HG03039 (cell line): ENCODE measurements at regions not wholly inside any gene's neighbourhood (a gene's known extent, or its start where the extent isn't known, plus 50 kb on each side); places are given as distances from the start of the nearest gene placed in this dataset.

ENCODE experiments used
- ATAC-seq: cut with Tn5 transposase; IDR thresholded peaks from one replicate; pipeline ENCODE4 v1.9.1; 2021; ENCODE audit warnings: mild to moderate bottlenecking, moderate library complexity; ENCODE audit not compliant: unreplicated experiment

DNA sequence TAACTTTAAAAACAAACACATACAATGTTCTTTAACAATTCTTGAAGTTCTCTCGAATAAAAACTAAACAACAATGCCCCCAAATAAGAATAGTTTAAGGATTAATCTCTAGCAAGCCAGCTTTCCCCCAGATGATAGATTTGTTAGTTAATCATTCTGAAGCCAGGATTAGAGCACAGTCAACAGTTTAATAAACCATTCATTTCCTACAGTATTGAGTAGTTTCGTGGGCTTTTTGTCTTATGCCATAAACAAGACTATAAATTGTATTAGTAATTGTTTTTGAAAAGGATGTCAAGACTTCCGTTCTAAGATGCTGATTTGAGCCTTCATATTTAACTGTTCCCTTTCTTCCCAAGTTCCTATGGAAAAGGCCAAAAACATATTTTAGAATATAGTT is 136.6 kb downstream of the PIK3R1 start:
- ATAC-seq = no peak

DNA sequence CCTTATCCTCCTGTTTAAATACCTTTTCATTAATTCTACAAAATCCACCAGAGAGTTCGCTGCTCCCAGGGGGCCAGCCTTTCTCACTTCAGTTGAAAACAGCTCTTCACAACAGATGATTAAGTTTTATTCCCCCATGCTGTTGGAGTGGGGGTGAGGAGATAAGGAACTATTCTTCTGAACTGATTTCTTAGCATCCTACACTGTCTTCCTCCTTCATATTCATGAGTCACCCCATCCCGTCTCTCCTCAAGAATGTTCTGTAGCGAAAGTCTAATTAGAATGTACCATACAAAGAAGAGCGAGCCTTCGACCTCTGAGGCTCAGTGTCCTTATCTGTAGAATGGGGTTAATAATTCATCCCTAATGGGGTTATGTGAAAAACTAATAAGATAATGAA is 138.0 kb downstream of the PIK3R1 start:
- ATAC-seq = no peak

DNA sequence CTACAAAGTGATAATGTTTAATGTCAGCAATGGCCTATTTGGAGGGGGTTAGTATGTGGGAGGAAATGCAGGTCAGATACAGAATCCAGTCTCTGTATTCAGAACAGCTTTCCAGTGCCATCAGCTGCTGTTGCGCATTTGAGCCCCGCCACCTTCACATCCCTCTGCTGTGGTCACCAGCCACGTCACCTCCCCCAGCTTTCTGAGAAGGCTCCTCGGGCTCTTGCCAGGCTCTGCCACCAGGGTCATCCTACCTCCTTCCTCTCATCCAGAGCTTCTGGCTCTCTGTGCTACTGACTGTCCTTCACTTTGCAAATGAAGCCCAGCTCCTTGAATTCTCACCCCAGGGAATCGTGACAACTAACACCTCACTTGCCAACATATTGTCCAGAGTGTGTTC is 138.8 kb downstream of the PIK3R1 start:
- ATAC-seq = no peak

DNA sequence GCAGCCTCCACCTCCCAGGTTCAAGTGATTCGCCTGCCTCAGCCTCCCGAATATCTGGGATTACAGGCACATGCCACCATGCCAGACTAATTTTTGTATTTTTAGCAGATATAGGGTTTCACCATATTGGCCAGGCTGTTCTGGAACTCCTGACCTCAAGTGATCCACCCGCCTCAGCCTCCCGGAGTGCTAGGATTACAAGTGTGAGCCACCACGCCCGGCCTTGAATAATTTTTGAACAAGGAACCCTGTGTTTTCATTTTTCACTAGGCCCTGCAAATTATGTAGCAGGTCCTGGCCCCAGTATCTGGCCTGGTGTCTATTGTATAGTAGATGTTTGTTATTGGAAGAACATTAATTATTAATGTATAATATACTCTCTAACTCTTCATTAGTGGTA is 140.7 kb downstream of the PIK3R1 start:
- ATAC-seq = no peak

DNA sequence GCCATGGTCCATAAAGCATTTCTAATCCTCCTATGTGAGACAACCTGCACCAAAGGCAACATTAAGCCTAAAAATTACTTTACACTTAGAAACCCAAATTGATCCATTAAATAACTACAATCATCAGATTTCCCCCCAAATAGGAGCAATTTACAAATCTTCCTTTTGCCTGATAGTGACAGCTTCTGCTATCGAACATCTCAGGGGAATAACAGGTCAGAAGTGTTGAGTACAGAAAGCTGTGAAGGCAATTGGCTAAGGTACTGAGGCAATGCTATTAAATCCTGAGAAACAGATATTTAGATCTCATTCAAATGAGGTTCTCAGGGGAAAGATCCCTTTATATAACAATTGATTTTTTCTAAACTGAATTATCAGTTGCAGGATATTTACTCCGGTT is 141.1 kb downstream of the PIK3R1 start:
- no peak for ATAC-seq

DNA sequence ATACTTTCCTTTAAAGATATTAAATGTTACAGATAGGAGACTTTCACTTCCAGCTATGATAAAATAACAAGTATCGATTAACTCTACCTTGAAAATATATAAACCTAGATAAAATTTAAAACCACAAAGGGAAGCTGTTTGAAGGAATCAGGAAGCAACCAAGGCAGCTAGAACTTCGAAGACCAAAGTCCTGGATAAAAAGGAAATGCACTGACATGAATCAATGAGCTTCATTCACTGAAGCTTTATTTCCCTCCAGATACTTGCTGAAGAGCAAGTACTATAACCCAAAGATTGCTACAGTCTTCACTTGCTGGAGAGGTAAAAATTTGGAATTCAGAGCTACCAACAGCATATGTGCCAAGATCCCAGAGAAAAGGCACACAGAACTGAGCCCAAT is 144.1 kb downstream of the PIK3R1 start:
- no peak for ATAC-seq

DNA sequence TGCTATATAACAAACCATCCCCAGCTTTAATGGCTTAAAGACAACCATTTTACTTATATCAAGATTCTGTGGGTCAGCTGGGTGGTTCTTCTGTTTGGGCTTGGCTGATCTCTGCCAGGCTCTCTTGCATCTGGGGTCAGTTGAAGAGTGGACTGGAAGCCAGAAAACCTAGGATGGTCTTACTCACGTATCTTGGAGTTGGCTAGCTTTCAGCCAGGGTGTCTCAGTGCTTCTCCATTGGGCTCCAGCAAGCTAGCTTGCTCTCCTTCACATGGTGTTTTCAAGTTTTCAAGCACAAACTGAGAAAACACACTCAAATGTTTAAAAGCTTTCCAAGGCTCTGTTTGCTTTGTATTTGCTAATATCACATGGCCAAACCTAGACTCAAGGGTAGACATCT is 146.8 kb downstream of the PIK3R1 start:
- no peak for ATAC-seq

DNA sequence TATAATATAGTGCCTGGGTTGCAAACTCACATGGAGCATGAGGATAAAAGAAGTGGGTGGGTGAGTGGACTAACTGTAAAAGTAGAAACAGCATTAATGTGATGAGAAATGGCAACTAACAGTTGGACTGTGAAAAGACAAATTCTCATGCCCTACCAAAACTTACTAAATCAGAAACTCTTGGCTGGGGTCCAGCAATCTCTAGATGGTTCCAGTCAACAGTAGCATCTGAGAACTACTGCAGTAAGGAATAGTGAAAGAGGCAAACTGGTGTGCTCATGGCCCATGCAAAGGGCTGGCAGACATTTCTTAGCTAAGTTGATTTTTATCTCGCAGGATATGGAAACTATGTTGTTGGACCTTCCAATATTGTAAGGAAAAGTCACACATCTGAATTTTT is 150.3 kb downstream of the PIK3R1 start:
- ATAC-seq = no peak

DNA sequence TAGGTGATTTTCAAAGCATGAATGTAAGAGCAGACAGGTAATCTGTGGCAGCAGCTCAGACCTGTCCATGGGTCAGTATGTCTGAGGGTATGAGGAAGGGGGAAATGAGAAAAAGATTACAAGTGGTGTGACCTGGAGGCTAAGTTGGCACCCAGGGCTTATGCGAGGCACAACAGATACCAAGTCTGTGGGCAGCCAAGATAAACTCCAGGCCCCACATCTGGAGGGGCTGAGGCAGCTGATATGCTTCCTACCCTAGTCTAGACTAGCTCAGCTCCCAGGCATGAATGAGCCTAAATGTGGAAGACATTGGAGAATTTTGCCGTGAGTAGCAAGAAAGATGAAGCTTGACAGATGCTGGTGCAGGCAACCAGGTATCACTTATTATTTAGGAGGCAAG is 151.7 kb downstream of the PIK3R1 start:
- no peak for ATAC-seq

DNA sequence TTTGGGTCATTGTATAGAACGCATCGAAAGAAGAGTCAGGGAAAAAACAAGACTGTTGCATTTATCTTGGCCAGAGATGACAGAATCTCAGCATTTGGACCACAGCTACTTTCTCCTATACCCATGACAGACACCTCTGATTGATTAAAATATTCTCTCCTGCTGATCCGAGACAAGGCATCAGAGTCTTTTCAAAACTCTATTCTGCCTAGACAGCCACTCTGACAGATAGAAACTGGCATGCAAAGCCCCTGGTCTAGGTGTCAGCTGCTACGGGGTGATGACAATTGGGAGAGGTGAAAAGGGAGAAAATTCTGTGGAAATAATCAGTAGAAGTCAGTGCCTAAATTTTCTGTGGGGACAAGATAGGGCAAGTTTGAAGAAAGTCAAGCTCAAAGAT is 152.2 kb downstream of the PIK3R1 start:
- ATAC-seq = no peak

DNA sequence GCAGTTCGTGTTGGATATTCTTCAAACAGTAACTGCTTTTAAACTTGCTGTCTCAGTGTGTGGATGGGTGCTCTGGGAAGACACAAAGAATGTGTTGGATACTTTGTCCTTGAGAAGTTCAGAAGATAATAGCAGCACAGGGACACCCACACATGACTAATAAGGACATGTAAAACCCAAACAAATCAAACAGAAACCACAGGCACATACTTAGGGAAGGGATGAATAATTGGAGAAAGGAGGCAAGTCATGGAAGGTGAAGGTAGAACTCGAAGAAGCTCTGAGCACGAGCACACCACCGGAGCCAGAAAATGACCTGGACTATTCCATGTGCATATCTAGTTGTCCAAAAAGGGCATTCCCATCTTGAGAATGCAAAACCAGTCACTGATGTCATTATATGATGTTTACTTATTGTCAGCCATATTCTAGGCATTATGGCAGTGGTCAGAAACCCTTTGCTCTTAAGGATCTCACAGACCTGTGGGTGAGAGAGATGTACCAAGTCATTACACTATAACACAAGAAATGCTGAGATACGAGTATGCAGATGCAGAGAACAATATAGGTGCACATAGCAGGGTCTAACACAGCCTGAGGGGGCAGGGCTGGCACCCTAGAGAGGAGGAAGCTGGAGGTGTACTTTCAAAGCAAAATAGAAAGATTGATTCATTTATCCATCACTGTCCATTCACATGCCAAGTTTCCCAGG is 152.9 kb downstream of the PIK3R1 start:
- ATAC-seq = no peak

DNA sequence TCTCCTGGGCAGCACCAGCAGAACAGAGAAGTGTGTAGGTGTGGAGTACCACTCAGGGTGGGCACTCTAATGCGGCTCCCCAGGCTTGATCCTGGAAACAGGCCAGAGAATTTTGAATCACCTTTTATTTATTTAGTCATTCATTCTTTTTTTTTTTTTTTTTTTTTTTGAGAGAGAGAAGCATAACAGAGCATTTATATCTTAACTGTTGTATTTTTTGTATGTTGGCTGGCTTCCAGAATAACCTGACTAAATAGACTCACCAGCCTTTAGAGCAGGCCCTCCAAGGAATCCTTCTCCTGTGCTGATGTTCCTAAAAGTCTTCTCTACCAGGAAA is 153.4 kb downstream of the PIK3R1 start:
- no peak for ATAC-seq

DNA sequence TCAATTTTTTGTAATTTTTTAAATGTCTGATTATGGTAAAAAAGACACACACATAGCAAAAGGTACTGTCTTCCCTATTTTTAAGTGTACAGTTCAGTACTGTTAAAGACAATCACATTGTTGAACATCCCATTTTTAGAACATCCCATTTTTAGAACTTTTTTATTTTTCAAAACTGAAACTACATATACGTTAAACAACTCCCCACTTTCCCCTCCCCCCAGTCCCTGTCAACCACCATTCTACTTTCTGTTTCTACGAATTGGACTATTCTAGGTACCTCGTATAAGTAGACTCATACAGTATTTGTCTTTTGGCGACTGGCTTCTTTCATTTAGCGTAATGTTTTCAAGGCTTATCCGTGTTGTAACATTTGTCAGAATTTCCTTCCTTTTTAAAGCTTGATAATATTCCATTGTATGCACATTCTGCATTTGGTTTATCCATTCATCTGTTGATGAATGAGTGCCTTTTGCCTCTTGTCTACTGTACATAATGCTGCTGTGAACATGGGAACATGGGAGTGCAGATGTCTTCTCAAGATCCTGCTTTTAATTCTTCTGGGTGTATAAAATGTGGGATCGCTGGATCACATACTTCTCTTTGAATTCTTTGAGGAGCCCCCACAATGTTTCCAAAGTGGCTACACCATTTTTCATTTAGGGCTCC is 154.0 kb downstream of the PIK3R1 start:
- ATAC-seq = peak; percentile 64

DNA sequence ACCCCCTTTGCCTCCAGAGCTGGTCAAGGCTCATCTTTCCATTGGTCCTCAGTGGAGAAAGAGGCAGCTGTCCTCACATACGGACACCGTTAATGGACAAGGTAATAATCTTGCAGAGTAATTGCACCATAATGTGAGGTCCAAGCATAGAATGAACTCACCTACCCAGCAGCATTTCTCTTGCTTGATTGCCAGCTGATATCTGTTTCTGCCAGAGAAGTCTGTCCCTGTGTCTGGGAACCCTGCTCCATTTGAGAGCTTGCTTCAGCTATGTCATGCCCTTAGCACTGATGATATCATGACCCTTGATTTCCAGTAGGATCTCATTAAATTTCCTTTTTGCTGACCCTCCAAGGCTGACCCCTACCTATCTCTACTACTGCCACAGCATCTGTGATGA is 154.6 kb downstream of the PIK3R1 start:
- ATAC-seq = no peak

DNA sequence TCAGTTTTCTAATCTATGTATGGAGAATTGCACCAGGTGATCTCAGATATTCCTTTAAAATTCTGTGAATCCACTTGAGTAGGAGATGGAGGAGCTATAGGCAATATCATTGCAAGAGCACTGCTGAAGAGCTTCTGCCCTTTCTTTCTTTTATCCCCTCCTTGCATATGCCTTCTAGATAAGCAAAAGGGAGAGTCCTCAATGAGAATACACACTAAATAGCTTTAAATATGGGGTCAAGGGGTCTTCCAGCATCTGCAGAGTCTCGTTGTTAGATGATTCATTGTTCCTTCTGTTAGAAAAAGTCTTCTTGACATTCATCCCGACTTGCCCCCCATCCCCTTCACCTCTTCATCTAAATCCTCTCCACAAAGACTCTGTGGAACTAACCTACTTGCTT is 156.1 kb downstream of the PIK3R1 start:
- ATAC-seq = no peak

DNA sequence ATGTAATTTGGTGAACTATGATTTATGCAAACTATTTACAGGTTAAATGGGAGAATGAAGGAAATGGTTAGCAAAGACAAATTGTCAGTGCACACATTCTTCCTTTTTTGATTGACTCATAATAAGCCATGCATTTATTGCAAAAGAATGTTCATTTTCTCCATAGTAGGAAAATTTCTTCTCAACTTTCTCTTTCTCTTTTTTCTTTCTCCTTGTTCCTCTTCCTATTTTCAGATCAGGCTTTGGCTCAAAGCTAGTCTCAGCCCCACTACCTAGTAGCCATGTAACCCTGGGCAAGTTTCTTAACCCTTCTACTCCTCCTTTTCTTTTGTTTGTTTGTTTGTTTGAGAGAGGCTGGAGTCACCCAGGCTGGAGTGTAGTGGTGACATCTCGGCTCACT is 156.6 kb downstream of the PIK3R1 start:
- ATAC-seq = no peak

DNA sequence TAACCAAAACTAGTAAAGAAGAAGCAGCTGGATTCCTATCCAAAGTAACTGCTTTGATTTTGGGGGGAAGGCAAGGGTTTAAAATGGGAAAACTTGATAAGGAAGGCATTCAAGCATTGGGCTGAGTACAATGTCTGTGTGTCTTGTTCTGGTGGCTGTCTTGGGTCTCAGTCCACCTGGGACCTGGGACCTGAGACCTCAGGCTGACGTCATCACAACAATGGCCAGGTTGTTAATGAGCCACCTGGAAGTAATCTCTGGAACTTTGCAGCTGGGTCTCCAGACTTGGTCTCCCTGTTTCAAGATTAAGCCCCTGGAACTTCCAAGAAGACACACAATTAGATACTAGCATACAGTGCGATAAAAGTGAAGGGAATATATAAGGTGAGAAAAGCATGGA is 157.5 kb downstream of the PIK3R1 start:
- no peak for ATAC-seq

DNA sequence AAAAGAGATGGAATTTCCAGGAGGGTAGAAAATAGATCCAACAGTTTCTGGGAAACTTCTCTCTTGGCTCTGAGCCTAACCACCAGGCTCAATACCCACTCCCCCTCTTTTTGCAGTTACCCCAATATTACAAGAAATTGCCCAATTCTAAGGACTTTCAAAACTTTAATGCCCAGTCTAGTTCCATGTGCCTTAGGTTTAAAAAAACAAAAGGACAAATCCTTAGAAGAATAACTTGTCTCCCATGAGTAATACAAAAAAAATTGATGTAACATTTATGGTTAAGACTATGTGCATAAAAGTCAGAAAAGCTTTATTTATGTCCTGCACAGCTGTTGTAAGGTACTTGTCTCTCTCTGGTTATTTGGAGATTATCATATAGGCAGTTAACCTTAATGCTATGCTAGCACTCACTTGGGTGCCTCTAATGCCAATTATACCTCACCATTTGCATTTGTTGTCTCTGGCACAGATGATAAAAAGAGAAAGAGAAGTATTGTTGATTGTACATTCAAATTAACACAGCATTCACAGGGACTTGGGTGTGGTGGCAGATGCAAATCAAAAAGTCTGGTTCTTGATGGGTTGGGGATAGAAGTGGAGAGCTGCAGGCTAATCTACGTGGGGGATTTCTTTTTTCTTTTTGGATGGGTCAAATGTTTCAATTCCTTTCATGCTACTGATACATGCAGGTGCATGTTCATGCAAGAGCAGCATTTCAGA is 159.4 kb downstream of the PIK3R1 start:
- ATAC-seq = no peak

DNA sequence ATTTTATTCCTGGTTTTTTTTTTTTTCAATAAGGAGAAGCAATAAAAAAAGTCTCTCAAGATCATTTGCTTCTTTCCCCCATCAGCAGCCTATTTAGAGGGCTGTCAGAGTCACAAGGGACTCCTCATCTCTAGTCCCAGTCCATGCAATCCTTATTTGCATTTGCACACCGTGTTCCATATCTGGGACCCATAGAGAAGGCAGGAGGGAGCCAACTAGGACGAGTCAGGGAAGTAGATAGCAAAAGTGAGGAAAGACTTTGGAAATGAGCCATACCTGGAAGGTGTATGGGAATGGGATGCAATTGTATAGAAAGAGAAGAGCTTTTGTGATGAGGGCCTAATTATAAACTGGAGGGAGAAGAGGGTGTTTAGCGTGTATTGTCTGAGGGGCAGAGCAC is 160.0 kb downstream of the PIK3R1 start:
- ATAC-seq = no peak

DNA sequence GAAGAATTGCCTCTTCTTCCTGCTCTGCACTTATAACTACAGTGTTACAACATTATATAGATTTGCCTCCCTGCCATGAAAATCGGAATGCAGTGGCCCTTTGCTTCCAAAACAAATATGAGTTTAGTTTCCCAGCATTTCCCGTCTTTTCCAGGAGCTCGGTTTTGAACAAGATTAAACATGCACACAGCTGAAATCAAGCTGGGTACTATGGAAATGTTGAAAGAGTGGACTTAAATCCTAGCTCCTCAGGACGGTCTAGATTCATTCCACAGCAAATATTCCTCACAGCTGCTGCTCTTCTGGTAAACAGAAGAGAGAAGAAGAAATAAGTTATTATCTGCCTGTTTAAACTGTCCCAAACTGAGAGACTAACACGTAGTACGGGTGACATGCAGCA is 161.4 kb downstream of the PIK3R1 start:
- no peak for ATAC-seq

DNA sequence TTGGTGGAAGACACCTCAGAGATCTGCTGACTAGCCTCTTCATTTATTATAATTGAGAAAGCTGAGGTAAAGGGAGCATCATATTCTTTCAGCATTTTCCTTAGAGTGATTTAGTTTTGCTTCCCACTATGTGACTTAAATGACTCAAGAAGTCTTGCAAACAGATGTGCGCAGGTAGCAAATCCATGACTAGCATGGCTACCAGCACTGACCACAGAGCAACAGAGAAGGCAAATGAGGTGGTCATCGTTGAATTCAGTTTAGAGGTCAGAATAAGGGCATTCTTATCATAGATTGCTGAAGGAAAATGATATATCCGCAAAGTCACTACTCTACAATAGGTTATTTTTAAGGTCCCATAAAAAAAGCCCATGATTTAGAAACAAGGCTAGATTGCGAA is 162.2 kb downstream of the PIK3R1 start:
- ATAC-seq = no peak

DNA sequence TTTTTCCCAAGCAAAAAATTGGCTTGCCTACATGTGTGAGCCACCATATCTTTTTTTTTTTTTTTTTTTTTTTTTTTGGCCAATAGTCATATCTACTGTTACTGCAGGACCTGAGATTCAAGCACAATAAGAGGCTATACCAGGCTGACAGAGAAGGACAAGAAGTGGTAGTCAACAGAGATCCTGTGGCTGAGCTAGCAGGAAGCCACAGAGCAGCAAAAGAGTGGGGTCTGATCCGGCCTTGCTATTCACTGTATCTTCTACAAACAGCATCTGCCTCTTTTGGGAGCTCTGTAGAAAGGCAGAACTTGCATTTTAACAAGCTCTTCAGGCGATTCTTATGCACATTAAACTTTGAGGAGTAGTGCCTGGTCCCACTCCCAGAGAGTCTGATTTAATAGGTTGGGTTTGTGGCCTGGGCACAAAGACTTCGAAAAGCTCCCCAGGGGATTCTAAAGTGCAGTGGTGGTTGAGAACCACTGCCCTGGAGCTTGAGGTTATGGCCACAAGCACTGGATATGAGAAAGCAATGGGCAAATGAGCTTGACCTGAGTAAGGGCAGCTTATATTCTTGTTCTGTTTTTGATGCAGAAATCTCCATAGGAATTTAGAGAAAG is 162.8 kb downstream of the PIK3R1 start:
- no peak for ATAC-seq
